ENCODE measurements at regions not wholly inside any gene's neighbourhood (a gene's known extent, or its start where the extent isn't known, plus 50 kb on each side); places are given as distances from the start of the nearest gene placed in this dataset.

- H3K27me3 ChIP-seq = no peaks in the 10 kb centered on the region
- no peaks in the 10 kb centered on the region for H3K36me3 ChIP-seq
- TF ChIP-seq CTCF (IDR thresholded peaks at IDR 0.05) = no peak
- H3K4me3 ChIP-seq (ENCODE audit: low read depth in 1 of 2, low read length in 1 of 2) = no peak overlapping the region
- H3K9me3 ChIP-seq = no peaks in the 10 kb centered on the region
- no peaks in the 10 kb centered on the region for H3K4me1 ChIP-seq (ENCODE audit: control insufficient read depth in 1 of 2, insufficient read depth in 1 of 2, low read depth in 1 of 2, low read length in 1 of 2)
- H3K27ac ChIP-seq = no peak overlapping the region
Measured at GRCh38 chr9:20291201-20291600, 331.1 kb downstream of the MLLT3 start.

- Histone ChIP-seq H3K4me1 (ENCODE audit: control insufficient read depth in 1 of 2, insufficient read depth in 1 of 2, low read depth in 1 of 2, low read length in 1 of 2) (no peaks in the 10 kb centered on the region), H3K9me3 (no peaks in the 10 kb centered on the region), H3K27me3 (no peaks in the 10 kb centered on the region), H3K4me3 (ENCODE audit: low read depth in 1 of 2, low read length in 1 of 2) (no peak overlapping the region), H3K36me3 (no peaks in the 10 kb centered on the region), H3K27ac (no peak overlapping the region)
- TF ChIP-seq CTCF (IDR thresholded peaks at IDR 0.05) = no peak
Measured at GRCh38 chr9:20290257-20290656, 332.0 kb downstream of the MLLT3 start.

GRCh38 chr9:20289423-20290010, 332.8 kb downstream of the MLLT3 start:
- Histone ChIP-seq H3K27me3 (no peaks in the 10 kb centered on the region), H3K9me3 (no peaks in the 10 kb centered on the region), H3K27ac (no peak overlapping the region), H3K4me1 (ENCODE audit: control insufficient read depth in 1 of 2, insufficient read depth in 1 of 2, low read depth in 1 of 2, low read length in 1 of 2) (no peaks in the 10 kb centered on the region), H3K4me3 (ENCODE audit: low read depth in 1 of 2, low read length in 1 of 2) (no peak overlapping the region), H3K36me3 (no peaks in the 10 kb centered on the region)
- TF ChIP-seq CTCF (IDR thresholded peaks at IDR 0.05) = no peak

GRCh38 chr9:20286969-20287368, 335.3 kb downstream of the MLLT3 start:
- H3K27me3 ChIP-seq = no peaks in the 10 kb centered on the region
- H3K27ac ChIP-seq = no peak overlapping the region
- no peak overlapping the region for H3K4me3 ChIP-seq (ENCODE audit: low read depth in 1 of 2, low read length in 1 of 2)
- no peaks in the 10 kb centered on the region for H3K9me3 ChIP-seq
- no peaks in the 10 kb centered on the region for H3K36me3 ChIP-seq
- H3K4me1 ChIP-seq (ENCODE audit: control insufficient read depth in 1 of 2, insufficient read depth in 1 of 2, low read depth in 1 of 2, low read length in 1 of 2) = no peaks in the 10 kb centered on the region
- TF ChIP-seq CTCF (IDR thresholded peaks at IDR 0.05) = no peak

- Histone ChIP-seq H3K9me3 (no peaks in the 10 kb centered on the region), H3K27me3 (no peaks in the 10 kb centered on the region), H3K27ac (no peak overlapping the region), H3K36me3 (no peaks in the 10 kb centered on the region), H3K4me3 (ENCODE audit: low read depth in 1 of 2, low read length in 1 of 2) (no peak overlapping the region), H3K4me1 (ENCODE audit: control insufficient read depth in 1 of 2, insufficient read depth in 1 of 2, low read depth in 1 of 2, low read length in 1 of 2) (no peaks in the 10 kb centered on the region)
- no peak for TF ChIP-seq CTCF (IDR thresholded peaks at IDR 0.05)
Measured at GRCh38 chr9:20286154-20286700, 336.1 kb downstream of the MLLT3 start.
